ENCODE measurements at regions not wholly inside any gene's neighbourhood (a gene's known extent, or its start where the extent isn't known, plus 50 kb on each side); places are given as distances from the start of the nearest gene placed in this dataset.
A peak's percentile ranks its signal among the peaks of the same experiment; 100 is the strongest.
"Not testable (repeated sequence)": the region's sequence is repeated elsewhere in the genome, so short reads cannot be mapped to it uniquely, and the experiment has no call there.

GRCh38 chrX:106220177-106220576 is 52.1 kb downstream of the PWWP3B start:
- peak; percentile 13 for TF ChIP-seq CTCF (IDR thresholded peaks at IDR 0.05; ENCODE audit: borderline replicate concordance, control extremely low read depth, extremely low read depth, insufficient read depth, missing control alignments)
- in situ Hi-C loops (cut with MboI; ENCODE audit: low sequenced_read_pairs, unreplicated experiment) = no loop called here
- DNase-seq (ENCODE audit: low spot score) = no peak

GRCh38 chrX:106243376-106243775 is 75.3 kb downstream of the PWWP3B start:
- TF ChIP-seq CTCF (IDR thresholded peaks at IDR 0.05; ENCODE audit: borderline replicate concordance, control extremely low read depth, extremely low read depth, insufficient read depth, missing control alignments) = no peak
- in situ Hi-C loops (cut with MboI; ENCODE audit: low sequenced_read_pairs, unreplicated experiment) = no loop called here
- DNase-seq (ENCODE audit: low spot score) = no peak

- TF ChIP-seq CTCF (IDR thresholded peaks at IDR 0.05; ENCODE audit: borderline replicate concordance, control extremely low read depth, extremely low read depth, insufficient read depth, missing control alignments) = no peak
- in situ Hi-C loops (cut with MboI; ENCODE audit: low sequenced_read_pairs, unreplicated experiment) = no loop called here
- DNase-seq (ENCODE audit: low spot score) = no peak
Measured at GRCh38 chrX:106246511-106246910, 78.4 kb downstream of the PWWP3B start.

- DNase-seq (ENCODE audit: low spot score) = no peak
- in situ Hi-C loops (cut with MboI; ENCODE audit: low sequenced_read_pairs, unreplicated experiment) = no loop called here
- no peak for TF ChIP-seq CTCF (IDR thresholded peaks at IDR 0.05; ENCODE audit: borderline replicate concordance, control extremely low read depth, extremely low read depth, insufficient read depth, missing control alignments)
Measured at GRCh38 chrX:106247162-106247561, 79.1 kb downstream of the PWWP3B start.

GRCh38 chrX:106249706-106250379 is 81.7 kb downstream of the PWWP3B start:
- no peak for TF ChIP-seq CTCF (IDR thresholded peaks at IDR 0.05; ENCODE audit: borderline replicate concordance, control extremely low read depth, extremely low read depth, insufficient read depth, missing control alignments)
- DNase-seq (ENCODE audit: low spot score) = no peak
- in situ Hi-C loops (cut with MboI; ENCODE audit: low sequenced_read_pairs, unreplicated experiment) = no loop called here

- TF ChIP-seq CTCF (IDR thresholded peaks at IDR 0.05; ENCODE audit: borderline replicate concordance, control extremely low read depth, extremely low read depth, insufficient read depth, missing control alignments) = no peak
- DNase-seq (ENCODE audit: low spot score) = no peak
Measured at GRCh38 chrX:106263817-106264216, 95.7 kb downstream of the PWWP3B start.

GRCh38 chrX:106273947-106274587 is 106.0 kb downstream of the PWWP3B start:
- in situ Hi-C loops (cut with MboI; ENCODE audit: low sequenced_read_pairs, unreplicated experiment) = not testable (repeated sequence)

More at GRCh38 chrX:106263817-106264216, 95.7 kb downstream of the PWWP3B start:
- in situ Hi-C loops (cut with MboI; ENCODE audit: low sequenced_read_pairs, unreplicated experiment) = no loop called here

GRCh38 chrX:106275172-106275571 is 107.1 kb downstream of the PWWP3B start:
- DNase-seq (ENCODE audit: low spot score); in situ Hi-C loops (cut with MboI; ENCODE audit: low sequenced_read_pairs, unreplicated experiment): not testable (repeated sequence)

More at GRCh38 chrX:106273947-106274587, 106.0 kb downstream of the PWWP3B start:
- not testable (repeated sequence) for DNase-seq (ENCODE audit: low spot score)
